Endothelial cell of umbilical vein (primary cell): ENCODE measurements at regions not wholly inside any gene's neighbourhood (a gene's known extent, or its start where the extent isn't known, plus 50 kb on each side); places are given as distances from the start of the nearest gene placed in this dataset.

ENCODE experiments used
- BruUV-seq: library from RNA; stranded (reverse); fragments of 400-500 nt; replicated peaks from 2 replicates; lab custom pipeline; 2021; lab: Mats Ljungman, UMichigan
- CTCF ChIA-PET: fragments of 300-600, 350-600 bp; sonication (Branson Sonifier 250); formaldehyde crosslinking; loops from one replicate; lab custom pipeline; 2021; ENCODE audit warnings: antibody characterized with exemption, inconsistent platforms; lab: Charles Lee
- POLR2A ChIA-PET: fragments of 300-600, 350-600 bp; sonication (Branson Sonifier 250); formaldehyde crosslinking; loops from one replicate; lab custom pipeline; 2021; ENCODE audit warnings: antibody characterized with exemption, inconsistent platforms; lab: Charles Lee
- DNase-seq: peaks from one replicate; pipeline ENCODE4 v3.0.0-alpha.2; 2011; ENCODE audit warnings: low read depth, low spot score
- FAIRE-seq: peaks from 2 replicates; lab custom pipeline; 2011; peaks lifted over from hg19 to GRCh38; lab: Jason Lieb, UNC
- H2AFZ ChIP-seq: 2 replicates; pipeline ENCODE4 v1.6.0; 2012; ENCODE audit warnings: low read depth, low read length, control low read depth, inconsistent platforms
- H3K27ac ChIP-seq: 2 replicates; pipeline ENCODE4 v1.5.1; 2011; ENCODE audit warnings: low read depth, mild to moderate bottlenecking, control low read depth, low read length, moderate library complexity; ENCODE audit not compliant: insufficient read depth
- H3K27me3 ChIP-seq, 2 experiments: 2 replicates each; pipeline versions ENCODE4 v1.6.0 to v1.6.1; 2011; ENCODE audit warnings: low read length in 2 of 2, mixed read lengths in 1 of 2; ENCODE audit not compliant: control insufficient read depth in 2 of 2, insufficient read depth in 2 of 2
- H3K36me3 ChIP-seq, 2 experiments: 2 replicates in 1 of 2; 3 replicates in 1 of 2; pipeline ENCODE4 v1.5.1; 2011; ENCODE audit warnings: low read length in 2 of 2, mild to moderate bottlenecking in 1 of 2, moderate library complexity in 1 of 2; ENCODE audit not compliant: control insufficient read depth in 2 of 2, insufficient read depth in 2 of 2; ENCODE audit errors: extremely low read depth in 1 of 2
- H3K4me1 ChIP-seq: 3 replicates; pipeline ENCODE4 v1.5.1; 2011; ENCODE audit warnings: mild to moderate bottlenecking, low read length; ENCODE audit not compliant: control insufficient read depth, insufficient read depth; ENCODE audit errors: extremely low read depth
- H3K4me2 ChIP-seq: 2 replicates; pipeline ENCODE4 v1.6.1; 2011; ENCODE audit warnings: low read length, control low read depth, mixed read lengths; ENCODE audit not compliant: insufficient read depth
- H3K4me3 ChIP-seq, 3 experiments: fragments of 200-600 bp in 1 of 3; sonication (generic), shearing (Covaris generic) in 1 of 3; replicated peaks in 1 of 3; 2 replicates each; pipeline ENCODE4 v1.5.1; 2011 to 2016; ENCODE audit warnings: control low read depth in 3 of 3, low read length in 3 of 3, mild to moderate bottlenecking in 2 of 3, inconsistent platforms in 1 of 3, low read depth in 1 of 3, moderate library complexity in 1 of 3; ENCODE audit not compliant: insufficient read depth in 1 of 3
- H3K79me2 ChIP-seq: 2 replicates; pipeline ENCODE4 v1.6.0; 2012; ENCODE audit warnings: low read length, inconsistent platforms; ENCODE audit not compliant: control insufficient read depth, insufficient read depth
- H3K9ac ChIP-seq: replicated peaks from 2 replicates; pipeline ENCODE3; 2011; ENCODE audit warnings: low read length, control low read depth; ENCODE audit not compliant: insufficient read depth; ENCODE audit errors: extremely low read depth
- H3K9me1 ChIP-seq: replicated peaks from 3 replicates; pipeline ENCODE4 v1.6.0; 2011; ENCODE audit warnings: mild to moderate bottlenecking, low read length; ENCODE audit not compliant: control insufficient read depth, insufficient read depth; ENCODE audit errors: extremely low read depth
- H3K9me3 ChIP-seq: replicated peaks from 2 replicates; pipeline ENCODE4 v1.5.1; 2012; ENCODE audit warnings: low read length, inconsistent platforms; ENCODE audit not compliant: control insufficient read depth, insufficient read depth
- H4K20me1 ChIP-seq: replicated peaks from 2 replicates; pipeline ENCODE3; 2011; ENCODE audit warnings: mild to moderate bottlenecking, low read length; ENCODE audit not compliant: control insufficient read depth, insufficient read depth; ENCODE audit errors: extremely low read depth
- CTCF ChIP-seq, 2 donors: IDR thresholded peaks; 1 replicate in 1 of 2; 2 replicates in 1 of 2; pipeline ENCODE4 v1.5.1; 2011; ENCODE audit warnings: low read length in 2 of 2, mild to moderate bottlenecking in 2 of 2, moderate library complexity in 2 of 2, control low read depth in 1 of 2, inconsistent platforms in 1 of 2, low read depth in 1 of 2; ENCODE audit not compliant: insufficient read depth in 1 of 2; ENCODE audit errors: extremely low read depth in 1 of 2
- EZH2 ChIP-seq: IDR thresholded peaks from 2 replicates; pipeline ENCODE4 v1.6.1; 2012; ENCODE audit warnings: borderline replicate concordance, low read depth, mild to moderate bottlenecking, moderate library complexity, low read length, inconsistent platforms; ENCODE audit not compliant: severe bottlenecking
- FOS ChIP-seq: IDR thresholded peaks from 2 replicates; pipeline ENCODE4 v1.6.1; 2011; ENCODE audit warnings: mild to moderate bottlenecking, low read length, moderate library complexity, borderline replicate concordance; ENCODE audit not compliant: insufficient read depth
- GATA2 ChIP-seq: IDR thresholded peaks from 2 replicates; pipeline ENCODE4 v1.7.0; 2011; ENCODE audit warnings: low read depth, mild to moderate bottlenecking, moderate library complexity, mixed read lengths, low read length; ENCODE audit not compliant: insufficient read length, insufficient read depth
- JUN ChIP-seq: IDR thresholded peaks from 2 replicates; pipeline ENCODE4 v1.6.1; 2011; ENCODE audit warnings: borderline replicate concordance, low read depth; ENCODE audit not compliant: insufficient read length, insufficient read depth
- MAX ChIP-seq: IDR thresholded peaks from 2 replicates; pipeline ENCODE4 v1.6.1; 2011; ENCODE audit not compliant: insufficient read depth, insufficient read length
- MYC ChIP-seq: IDR thresholded peaks from one replicate; pipeline ENCODE4 v1.6.1; 2011; ENCODE audit warnings: mild to moderate bottlenecking, low read depth, low read length
- POLR2A ChIP-seq: IDR thresholded peaks from 2 replicates; pipeline ENCODE4 v1.6.1; 2012; ENCODE audit warnings: low read depth, mild to moderate bottlenecking, control low read depth, low read length
- POLR2AphosphoS5 ChIP-seq: IDR thresholded peaks from 2 replicates; pipeline ENCODE4 v1.6.1; 2012; ENCODE audit warnings: low read depth, mild to moderate bottlenecking, control low read depth, low read length, moderate library complexity; ENCODE audit not compliant: insufficient read depth
- dilution Hi-C: fragments of 300-500 bp; cut with MboI; formaldehyde crosslinking; loops from one replicate; pipeline ENCODE4 v1.15.0; 2019; ENCODE audit warnings: low sequenced_read_pairs; ENCODE audit not compliant: extremely low pct_ligation_motif_present
- intact Hi-C: fragments of 100-400 bp; cut with micrococcal nuclease; formaldehyde crosslinking; loops from one replicate; pipeline ENCODE4 v1.10.0; 2022

- Histone ChIP-seq H3K79me2 (no peaks in the 10 kb centered on the region), H3K4me2 (no peak overlapping the region), H3K27me3 (peaks cover 0 to 2% of the 10 kb centered on the region in 2 experiments), H3K4me3 (no peak overlapping the region), H3K36me3 (no peaks in the 10 kb centered on the region), H3K4me1 (no peaks in the 10 kb centered on the region), H4K20me1 (no peaks in the 10 kb centered on the region), H3K9ac (no peak overlapping the region), H3K9me1 (no peaks in the 10 kb centered on the region), H2AFZ (no peak overlapping the region), H3K9me3 (no peaks in the 10 kb centered on the region), H3K27ac (no peak overlapping the region)
- CTCF ChIA-PET = no interaction called here
- dilution Hi-C loops (no loop called here), intact Hi-C loops (no loop called here)
- TF ChIP-seq POLR2A = no peak
- no peak for TF ChIP-seq EZH2
- TF ChIP-seq MYC = no peak
- TF ChIP-seq FOS = no peak
- TF ChIP-seq JUN = no peak
- TF ChIP-seq MAX = no peak
- no peak for TF ChIP-seq POLR2AphosphoS5
- no peak for TF ChIP-seq GATA2
- TF ChIP-seq CTCF (IDR thresholded peaks at IDR 0.05; ENCODE audit: extremely low read depth in 1 of 2, insufficient read depth in 1 of 2, low read depth in 1 of 2, low read length in 2 of 2) = no peak
- BruUV-seq = no TSS peak
- POLR2A ChIA-PET = no interaction called here
- FAIRE-seq (no peak), DNase-seq (no peak)
Measured at GRCh38 chr10:61342858-61343572, 110.2 kb downstream of the TMEM26 start.
